DMS153 treated with DMSO at 0.1 percent for 48 hours (cell line): ENCODE measurements at regions not wholly inside any gene's neighbourhood (a gene's known extent, or its start where the extent isn't known, plus 50 kb on each side); places are given as distances from the start of the nearest gene placed in this dataset.
"Not testable (repeated sequence)": the region's sequence is repeated elsewhere in the genome, so short reads cannot be mapped to it uniquely, and the experiment has no call there.

Experiments
- DNase-seq: peaks from one replicate; lab custom pipeline; 2025; ENCODE audit not compliant: unreplicated experiment; lab: John Stamatoyannopoulos, UW

DNA sequence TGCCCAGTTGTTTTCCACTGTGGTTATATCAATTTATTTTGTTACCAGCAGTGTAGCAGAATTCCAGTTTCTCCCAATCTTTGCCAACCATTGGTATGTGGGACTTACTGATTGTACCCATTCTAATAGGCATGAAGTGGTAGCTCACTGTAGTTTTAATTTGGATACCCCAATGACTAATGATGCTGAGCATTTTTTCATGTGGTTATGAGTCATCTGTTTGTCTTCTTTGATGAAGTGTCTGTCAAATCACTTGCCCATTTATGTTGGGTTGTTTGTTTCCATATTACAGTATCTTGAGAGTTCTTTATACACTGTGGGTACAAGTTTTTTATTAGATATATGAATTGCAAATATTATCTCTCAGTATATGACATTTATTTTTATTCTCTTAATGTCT lies 644.3 kb downstream of the NR2F2 start:
- DNase-seq, result no peak

DNA sequence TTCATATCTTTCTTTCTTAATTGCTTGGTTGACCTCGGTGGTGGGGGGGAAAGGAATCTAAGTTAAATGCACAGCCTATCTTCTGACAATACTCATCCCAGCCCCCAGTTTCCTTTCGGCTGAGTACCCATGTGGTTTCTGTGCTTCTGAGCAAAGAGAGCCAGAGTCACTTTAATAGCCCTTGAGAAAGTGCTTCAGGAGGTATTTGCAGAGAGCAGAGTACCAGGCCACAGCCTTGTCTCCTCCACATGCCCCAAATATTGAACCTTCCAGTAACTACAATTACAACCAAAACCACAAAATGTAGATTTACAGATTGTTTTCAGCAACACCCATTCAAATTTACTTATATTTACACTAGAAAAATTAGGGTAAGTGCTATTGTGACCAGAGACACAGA lies 647.4 kb downstream of the NR2F2 start:
- no peak for DNase-seq

DNA sequence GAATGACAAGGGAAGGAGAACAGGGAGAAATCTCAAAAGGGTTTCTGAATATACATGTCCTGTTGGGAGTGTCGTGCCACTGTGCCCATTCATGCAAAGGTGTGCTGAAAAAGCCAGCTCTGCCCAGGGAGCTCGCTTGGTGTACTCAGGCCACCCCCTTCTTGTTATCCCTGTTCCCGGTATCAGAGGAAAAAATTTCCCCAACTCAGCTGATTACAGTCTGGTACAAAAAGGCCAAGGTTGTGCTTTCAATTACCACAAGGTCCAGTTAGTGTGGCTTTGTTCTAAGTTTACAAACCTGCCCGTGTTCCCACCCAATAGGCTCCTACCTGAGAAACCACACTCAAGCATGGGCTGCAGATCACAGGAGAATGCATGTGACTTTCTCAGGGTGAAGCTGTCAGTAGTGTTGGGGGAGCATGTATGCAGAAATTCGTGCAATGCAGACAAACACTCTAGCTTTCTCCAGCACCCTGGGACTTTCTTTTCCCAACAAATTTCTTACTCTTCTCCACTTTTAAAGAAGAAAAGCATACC lies 648.5 kb downstream of the NR2F2 start:
- DNase-seq, result no peak

DNA sequence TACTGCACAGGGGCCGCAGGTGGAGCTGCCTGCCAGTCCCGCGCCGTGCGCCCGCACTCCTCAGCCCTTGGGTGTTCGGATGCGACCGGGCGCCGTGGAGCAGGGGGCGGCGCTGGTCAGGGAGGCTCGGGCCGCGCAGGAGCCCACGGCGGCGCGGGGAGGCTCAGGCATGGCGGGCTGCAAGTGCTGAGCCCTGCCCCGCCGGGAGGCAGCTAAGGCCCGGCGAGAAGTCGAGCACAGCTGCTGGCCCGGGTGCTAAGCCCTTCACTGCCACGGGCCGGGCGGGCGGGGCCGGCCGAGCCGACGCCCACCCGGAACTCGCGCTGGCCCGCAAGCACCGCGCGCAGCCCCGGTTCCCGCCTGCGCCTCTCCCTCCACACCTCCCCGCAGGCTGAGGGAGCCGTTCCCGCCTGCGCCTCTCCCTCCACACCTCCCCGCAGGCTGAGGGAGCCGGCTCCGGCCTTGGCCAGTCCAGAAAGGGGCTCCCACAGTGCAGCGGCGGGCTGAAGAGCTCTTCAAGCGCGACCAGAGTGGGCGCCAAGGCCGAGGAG lies 653.7 kb downstream of the NR2F2 start:
- DNase-seq, result not testable (repeated sequence)

DNA sequence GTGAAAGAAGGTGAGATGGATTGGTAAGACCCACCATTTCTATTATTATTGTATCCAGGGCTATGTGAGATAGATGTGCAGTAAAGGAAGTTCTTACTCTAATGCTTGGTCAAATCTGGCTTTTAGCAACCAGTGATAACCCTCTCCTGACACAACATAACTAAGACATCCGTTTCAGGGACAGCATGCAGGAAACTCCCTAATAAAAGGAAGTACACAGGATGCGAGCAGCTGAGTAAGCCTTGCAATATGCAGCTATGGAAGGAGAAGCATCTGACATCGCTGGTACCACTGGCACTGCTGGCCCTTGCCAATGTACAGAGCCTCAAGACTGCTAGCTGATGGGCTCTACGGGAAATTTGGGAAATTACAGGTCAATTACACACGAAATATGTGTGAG lies 662.3 kb downstream of the NR2F2 start:
- no peak for DNase-seq

DNA sequence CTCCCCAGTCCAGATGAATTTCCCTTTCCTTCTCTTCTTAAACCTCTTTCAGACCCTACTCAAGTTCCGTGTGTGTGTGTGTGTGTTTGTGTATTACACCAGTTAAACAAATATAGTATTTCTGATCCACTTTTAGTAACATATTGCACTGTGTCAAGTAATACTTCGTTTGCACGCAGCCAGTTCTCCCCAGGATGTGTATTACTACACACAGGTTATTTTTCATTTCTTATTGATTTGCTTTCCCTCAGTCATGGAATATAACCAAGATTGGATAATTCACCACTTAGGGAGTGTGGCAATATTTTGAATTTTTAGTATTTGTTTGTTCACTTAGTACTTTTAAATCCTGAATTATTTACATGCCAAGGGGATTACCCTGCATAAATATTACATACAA lies 667.0 kb downstream of the NR2F2 start:
- DNase-seq, result no peak

DNA sequence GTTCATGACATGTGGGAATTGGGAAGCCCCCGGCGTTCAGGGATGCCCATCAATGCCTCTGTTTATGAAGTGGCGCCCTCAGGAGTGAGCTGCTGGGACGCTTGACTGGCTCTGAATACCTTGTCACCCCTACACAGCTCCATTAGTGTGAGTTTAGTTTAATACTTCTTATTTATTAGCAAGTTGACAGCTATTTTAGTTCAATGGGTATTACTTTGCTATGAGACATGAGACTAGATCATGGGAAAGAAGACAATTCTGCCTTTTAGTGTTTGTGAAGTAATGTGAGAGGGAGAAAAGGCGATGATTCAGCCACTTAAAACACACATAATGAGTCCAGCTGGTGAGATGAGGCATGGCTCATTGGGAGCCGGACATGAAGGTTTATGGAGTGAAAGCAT lies 678.5 kb downstream of the NR2F2 start:
- no peak for DNase-seq

DNA sequence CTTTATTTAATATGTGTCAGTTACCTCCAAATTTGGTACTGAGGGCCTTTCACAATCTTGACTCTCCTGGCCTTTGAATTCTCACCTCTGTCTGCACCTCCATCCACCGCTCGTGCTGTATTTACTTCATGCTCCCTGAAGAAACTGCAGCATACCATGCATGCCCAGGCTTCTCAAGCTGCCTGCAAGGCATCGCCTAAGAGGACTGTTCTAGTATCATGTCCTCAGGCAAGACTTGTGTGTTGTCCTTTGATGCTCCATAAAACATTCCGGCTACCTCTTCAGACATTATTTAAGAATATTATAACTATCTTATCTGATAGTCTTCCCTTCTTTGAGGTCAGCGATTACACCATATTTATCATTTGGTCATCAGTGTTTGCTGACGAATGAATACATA lies 682.5 kb downstream of the NR2F2 start:
- DNase-seq, result no peak

DNA sequence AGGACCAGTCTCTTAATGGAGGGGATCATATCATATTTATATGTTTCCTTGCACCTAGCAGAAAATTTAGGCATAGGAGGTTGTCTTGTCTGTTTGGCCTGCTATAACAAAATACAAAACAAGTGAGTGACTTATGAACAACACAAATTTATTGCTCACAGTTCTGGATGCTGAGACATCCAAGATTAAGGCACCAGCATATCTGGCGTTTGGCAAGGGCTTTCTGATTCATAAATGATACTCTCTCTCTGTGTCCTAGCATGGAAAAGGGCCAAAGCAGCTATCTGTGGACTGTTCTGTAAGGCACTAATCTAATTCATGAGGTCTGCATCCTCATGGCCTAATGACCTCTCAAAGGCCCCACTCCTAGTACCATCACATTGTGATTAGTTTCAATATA lies 683.0 kb downstream of the NR2F2 start:
- DNase-seq, result no peak

DNA sequence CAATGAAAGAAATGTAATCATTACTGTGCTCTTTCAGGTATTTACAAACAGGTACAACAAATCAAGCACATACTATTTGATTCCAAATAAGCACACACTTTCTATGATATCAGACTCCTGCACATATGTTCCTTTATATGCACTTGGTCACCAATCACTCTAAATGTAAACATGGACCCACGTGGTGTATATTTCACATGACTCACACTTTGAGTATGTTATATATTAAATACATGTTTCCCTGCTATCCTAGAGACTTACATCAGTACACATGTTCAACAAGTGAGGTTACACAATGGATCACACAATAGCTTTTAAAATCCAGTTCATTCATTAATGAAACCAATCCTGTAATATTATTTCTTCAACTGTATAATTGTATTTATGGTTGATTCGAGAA lies 683.5 kb downstream of the NR2F2 start:
- no peak for DNase-seq

DNA sequence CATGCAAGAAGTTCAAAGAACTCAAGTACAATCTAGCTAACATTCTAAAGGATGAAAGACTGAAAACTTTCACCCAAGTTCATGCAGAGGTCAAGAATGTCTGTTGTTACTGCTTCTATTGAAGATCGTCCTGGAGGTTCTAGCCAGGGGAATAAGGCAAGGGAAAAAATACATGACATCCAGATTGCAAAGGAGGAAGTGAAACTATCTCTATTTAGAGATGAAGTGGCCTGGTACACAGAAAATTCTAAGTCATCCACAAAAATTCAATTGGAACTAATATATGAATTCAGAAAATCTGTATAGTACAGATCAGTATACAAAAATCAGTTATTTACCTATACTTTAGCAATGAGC lies 693.0 kb downstream of the NR2F2 start:
- DNase-seq, result no peak

DNA sequence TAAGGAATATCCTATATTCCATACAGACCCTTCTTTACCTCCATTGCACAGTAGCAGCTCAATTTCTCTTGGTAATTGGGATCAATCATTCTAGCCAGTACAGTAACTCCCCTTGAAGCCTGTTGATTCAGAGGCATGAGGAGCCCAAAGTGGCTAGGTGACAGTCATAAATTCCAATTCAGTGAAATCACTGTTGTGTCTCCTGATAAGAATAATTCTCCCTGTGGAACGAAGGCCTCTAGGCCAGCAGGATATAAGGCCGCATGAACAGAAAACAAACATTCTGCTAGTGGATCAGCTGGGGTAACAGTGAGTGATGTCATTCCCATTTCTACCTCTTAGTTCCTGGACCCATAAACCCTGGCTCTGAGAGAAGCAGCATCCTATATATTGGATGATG lies 696.3 kb downstream of the NR2F2 start:
- DNase-seq, result no peak

DNA sequence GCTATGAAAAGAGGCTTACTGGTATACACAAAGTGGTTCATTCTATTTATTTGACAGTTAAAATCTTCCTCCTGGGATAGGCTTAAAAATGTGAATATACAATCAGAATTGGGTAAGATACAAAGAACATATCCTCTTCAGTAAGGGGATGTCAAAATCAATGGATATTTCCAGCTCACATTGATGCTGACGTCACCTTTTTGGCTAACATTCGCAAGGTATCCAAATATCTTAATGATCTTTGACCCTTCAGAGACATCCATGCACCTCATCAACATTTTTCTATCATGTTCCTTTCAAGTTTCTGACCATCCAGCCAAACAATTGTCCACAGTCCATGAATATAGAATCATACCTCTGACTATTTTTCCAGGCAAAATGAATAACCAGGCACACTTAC lies 697.3 kb downstream of the NR2F2 start:
- DNase-seq, result no peak

DNA sequence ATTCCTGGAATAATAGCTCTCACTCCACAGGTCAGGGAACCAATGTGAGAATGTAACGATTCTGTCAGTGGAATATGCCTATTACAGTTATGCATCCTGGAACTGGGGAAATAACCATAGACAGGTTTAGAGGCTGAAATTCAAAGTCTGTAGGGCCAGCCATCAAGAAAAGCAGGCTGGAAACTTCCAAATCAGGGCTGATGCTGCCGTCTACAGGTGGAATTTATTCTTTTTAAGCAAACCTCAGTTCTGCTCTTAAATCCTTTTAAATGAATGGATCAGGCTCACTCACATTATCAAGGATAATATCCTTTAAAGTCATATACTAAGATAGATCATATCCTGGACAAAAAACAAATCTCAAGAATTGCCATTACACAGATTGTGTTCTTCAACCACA lies 699.8 kb downstream of the NR2F2 start:
- no peak for DNase-seq

DNA sequence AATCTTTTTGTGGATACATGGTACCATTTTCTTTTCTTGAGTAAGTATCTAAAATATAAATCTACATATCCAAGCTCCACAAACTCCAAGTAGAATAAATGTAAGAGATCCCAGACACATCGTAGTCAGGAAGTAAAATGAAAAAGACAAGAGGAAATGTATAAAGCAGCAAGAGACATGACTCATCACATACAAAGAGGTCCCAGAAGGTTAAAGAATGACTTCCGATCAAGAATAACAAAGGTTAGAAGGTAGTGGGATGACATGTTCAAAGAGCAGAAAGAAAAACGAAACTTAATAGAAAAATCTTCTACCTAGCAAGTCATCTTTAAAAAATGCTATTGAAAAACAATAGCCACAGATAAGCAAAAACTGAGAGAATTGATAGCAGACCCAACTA lies 705.8 kb downstream of the NR2F2 start:
- DNase-seq, result no peak

DNA sequence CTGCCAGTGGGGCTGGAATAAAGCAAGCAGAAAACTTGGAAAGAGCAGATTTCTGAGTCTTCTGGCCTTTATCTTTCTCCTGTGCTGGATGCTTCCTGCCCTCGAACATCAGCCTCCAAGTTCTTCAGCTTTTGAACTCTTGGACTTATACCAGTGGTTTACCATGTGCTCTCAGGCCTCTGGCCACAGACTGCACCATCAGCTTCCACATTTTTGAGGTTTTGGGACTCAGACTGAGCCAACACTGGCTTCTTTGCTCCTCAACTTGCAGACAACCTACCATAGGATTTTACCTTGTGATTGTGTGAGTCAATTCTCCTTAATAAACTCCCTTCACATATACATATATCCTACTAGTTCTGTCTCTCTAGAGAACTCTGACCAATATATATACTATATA lies 706.6 kb downstream of the NR2F2 start:
- no peak for DNase-seq

DNA sequence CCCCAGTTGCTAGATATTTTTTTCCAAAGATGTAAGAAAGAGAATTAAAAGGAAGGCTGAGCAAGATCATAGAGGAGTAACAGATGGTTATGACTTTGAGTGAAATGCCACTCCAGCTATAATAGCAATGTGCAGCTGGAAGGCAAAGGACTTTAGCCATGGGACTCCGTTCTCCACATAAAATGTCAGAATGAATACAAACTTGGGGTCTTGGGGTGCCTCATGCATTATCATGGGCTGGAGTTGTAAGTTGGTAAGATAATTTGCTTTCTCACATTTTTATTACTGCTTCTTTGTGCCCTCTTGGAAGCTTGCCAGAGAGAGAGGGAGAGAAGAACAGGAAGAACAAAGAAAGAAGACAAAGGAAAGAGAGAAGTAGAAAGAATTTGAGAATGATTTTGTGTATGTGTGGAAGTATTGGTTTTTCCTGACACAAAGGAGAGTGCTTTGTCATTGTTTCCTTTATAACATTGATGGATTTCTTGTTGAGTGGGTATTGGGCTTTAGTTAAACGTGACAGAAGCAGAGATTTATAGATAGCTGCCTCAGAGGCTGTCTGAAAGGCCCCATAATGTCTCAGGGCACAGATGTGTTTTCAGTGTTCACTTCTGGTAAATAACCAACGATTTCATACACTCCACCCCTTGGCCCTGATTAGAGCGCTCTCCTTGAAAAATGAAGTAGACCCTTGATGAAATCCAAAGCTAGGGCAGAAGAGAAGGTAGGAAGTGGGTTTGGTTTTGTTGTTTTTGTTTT lies 715.3 kb downstream of the NR2F2 start:
- no peak for DNase-seq

DNA sequence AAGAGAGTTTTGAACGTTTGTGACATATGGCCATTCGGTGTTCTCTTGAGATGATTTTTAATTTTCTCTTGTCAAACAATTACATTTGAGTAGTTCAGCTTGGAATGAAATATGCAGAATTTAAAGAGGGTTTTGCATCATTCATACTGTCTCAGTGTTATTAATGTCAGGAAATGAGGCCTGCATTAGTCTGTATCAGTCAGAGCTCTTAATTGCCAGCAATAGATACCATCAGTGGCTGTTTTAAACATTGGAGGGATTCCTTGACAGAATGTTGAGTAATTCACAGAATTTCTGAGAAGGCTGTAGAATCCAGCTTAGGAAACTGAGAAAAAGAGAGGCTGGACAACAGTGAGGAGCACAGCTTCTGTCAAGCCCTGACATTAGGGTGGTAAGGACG lies 722.0 kb downstream of the NR2F2 start:
- no peak for DNase-seq

DNA sequence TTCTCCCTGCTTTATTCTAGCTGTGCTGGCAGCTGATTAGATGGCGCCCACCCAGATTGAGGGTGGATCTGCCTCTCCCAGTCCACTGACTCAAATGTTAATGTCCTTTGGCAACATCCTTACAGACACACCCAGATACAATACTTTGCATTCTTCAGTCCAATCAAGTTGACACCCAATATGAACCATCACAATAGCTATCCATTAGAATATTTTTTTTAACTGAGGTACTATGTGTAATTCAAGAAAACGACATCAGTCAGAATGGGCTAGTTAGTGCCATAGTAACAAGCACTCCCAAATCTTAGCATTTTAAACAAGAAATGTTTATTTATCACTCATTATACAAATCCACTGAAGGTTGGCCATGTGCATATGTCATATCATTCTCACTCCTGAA lies 723.1 kb downstream of the NR2F2 start:
- no peak for DNase-seq

DNA sequence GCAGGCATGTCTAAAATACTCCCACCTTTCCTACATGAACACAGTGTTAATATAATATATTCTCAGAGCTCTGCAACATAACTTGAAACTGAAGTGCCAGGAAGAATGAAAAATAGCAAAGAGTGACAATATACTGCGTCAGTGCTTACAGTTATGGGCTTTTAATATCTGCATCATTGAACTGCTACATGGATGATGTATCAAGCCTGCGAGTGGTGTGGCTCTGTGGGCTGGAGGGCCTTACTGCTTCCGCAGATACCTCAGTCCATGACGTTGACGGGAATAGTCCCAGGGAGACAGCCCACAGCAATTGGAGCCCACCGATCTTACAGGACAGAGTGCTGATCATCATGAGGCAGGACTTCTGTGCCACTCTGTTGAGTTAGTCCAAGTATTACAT lies 727.0 kb downstream of the NR2F2 start:
- DNase-seq, result no peak

DNA sequence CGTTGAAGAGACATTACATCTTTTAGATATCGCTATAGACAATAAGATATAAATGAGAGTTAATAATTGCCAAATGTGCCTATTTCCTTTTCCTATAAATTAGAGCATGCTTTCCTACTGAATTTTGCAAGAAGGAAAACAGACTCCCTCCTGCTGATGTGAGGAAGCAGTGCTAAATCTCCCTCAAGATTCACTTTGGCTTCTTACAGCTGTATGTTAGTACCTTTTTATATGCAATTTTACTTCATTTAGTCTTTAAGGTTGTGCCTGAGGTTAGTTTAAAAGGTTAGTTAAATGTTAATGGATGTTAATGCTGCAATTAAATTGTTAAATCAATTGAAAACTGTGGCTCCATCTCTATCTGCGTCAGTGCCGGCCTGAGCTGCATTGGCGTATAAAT lies 728.8 kb downstream of the NR2F2 start:
- DNase-seq, result no peak

DNA sequence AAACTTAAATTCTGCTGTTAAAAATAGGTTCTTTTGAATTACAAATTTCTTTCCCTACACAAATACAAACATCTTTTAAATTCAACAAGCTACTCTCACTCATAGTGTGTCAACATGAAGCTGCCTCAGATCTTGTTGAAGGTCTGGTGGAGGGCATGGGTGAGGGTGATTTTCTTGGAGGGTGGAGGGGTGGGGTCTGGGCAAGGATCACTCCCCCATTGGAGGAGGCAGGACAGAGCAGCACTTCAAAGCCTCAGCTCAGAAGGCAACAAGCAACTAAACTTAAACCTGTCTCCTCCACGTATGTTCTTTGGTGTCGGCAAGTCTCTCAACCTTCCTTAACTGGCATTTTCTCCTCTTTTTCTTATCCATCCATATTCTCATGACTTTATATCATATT lies 730.9 kb downstream of the NR2F2 start:
- DNase-seq, result no peak

DNA sequence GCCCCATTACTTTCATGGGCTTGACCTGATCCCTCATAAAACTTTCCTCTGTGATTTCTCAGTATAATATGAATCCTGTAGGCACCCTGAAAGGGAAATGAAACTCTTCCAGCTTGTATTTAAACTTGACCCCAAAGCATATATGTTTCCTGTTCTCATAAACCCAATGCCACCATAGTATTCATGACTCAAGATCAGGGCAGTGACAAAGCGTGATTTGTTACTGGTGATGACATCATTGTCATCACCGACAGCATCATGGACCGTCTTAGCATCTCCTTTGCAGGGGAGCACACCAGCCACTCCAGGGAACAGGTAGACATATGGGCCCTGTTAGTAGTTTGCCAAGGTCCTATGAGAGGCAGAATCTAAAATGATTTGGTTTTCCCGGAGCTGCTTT lies 741.2 kb downstream of the NR2F2 start:
- DNase-seq, result no peak
